ENCODE measurements at regions not wholly inside any gene's neighbourhood (a gene's known extent, or its start where the extent isn't known, plus 50 kb on each side); places are given as distances from the start of the nearest gene placed in this dataset.

DNA sequence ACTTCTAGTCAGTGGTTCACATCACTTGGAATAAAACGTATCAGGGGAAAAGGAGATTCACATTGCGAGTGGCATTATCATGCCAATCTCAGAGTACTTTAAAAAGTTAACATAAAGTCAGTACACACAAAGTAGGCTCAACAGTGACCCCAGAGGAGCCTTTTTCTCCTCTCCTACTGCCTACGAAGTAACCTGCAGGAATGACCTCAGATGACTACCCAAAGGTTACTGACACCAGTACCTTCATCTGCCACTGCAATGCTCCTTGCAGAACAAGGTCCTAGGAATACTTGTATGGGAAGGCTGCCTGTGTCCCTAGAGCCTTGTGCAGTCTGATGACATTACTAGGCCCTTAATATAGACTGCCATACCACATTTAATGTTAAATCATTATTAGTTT, 389.8 kb upstream of the LYPLAL1 start:
- H3K27me3 ChIP-seq (ENCODE audit: control insufficient read depth, insufficient read depth, low read length): no peaks in the 10 kb centered on the region
- H3K9ac ChIP-seq (ENCODE audit: low read length): no peak overlapping the region
- H3K36me3 ChIP-seq (ENCODE audit: control insufficient read depth, insufficient read depth, low read length): no peaks in the 10 kb centered on the region
- peaks cover 6% of the 10 kb centered on the region for H3K4me1 ChIP-seq (ENCODE audit: control insufficient read depth, insufficient read depth, low read length)
- H3K4me3 ChIP-seq (ENCODE audit: low read length): no peak overlapping the region
- H3K27ac ChIP-seq (ENCODE audit: low read depth, low read length): no peak overlapping the region

- no peak overlapping the region for H3K9ac ChIP-seq (ENCODE audit: low read length)
- H3K27me3 ChIP-seq (ENCODE audit: control insufficient read depth, insufficient read depth, low read length): no peaks in the 10 kb centered on the region
- H3K4me1 ChIP-seq (ENCODE audit: control insufficient read depth, insufficient read depth, low read length): peaks cover 6% of the 10 kb centered on the region
- H3K36me3 ChIP-seq (ENCODE audit: control insufficient read depth, insufficient read depth, low read length): no peaks in the 10 kb centered on the region
- no peak overlapping the region for H3K27ac ChIP-seq (ENCODE audit: low read depth, low read length)
- no peak overlapping the region for H3K4me3 ChIP-seq (ENCODE audit: low read length)
These were observed 387.8 kb upstream of the LYPLAL1 start for GRCh38 chr1:218785928-218786327.

DNA sequence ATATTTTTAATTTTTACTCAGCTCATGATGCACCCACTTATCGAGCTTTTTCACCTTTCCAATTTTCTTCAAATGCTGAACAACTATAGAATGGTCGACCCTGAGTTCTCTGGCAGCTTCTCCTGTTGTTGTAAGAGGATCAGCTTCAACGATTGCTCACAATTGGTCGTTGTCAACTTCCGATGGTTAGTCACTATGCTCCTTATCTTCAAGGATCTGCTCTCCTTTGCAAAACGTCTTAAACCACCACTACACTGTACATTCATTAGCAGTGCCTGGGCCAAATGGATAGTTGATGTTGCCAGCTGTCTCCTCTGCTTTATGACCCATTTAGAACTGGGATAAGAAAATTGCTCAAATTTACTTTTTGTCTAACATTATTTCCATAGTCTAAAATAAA, 385.9 kb upstream of the LYPLAL1 start:
- H3K27ac ChIP-seq (ENCODE audit: low read depth, low read length): no peak overlapping the region
- H3K27me3 ChIP-seq (ENCODE audit: control insufficient read depth, insufficient read depth, low read length): no peaks in the 10 kb centered on the region
- no peak overlapping the region for H3K9ac ChIP-seq (ENCODE audit: low read length)
- H3K4me3 ChIP-seq (ENCODE audit: low read length): no peak overlapping the region
- no peaks in the 10 kb centered on the region for H3K36me3 ChIP-seq (ENCODE audit: control insufficient read depth, insufficient read depth, low read length)
- peaks cover 6% of the 10 kb centered on the region for H3K4me1 ChIP-seq (ENCODE audit: control insufficient read depth, insufficient read depth, low read length)

DNA sequence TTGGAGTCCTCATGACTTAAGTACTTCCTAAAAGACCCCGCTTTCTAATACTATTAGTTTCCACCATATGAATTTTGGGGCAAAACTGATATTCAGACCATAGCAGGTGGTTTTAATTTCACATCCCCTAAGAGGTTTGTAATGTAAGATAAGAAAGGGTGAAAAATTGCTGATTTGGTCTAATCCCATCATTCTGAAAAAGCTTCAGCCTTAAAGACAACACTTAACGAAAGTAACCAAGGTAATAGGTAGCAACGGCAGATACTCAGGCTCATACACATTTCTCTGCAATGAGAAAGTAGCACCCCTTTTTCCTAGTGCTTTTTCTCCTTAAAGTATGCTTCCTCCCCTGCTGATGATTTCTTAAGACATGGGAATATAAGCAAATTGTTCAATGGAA, 376.9 kb upstream of the LYPLAL1 start:
- no peaks in the 10 kb centered on the region for H3K36me3 ChIP-seq (ENCODE audit: control insufficient read depth, insufficient read depth, low read length)
- H3K4me1 ChIP-seq (ENCODE audit: control insufficient read depth, insufficient read depth, low read length): no peaks in the 10 kb centered on the region
- H3K27me3 ChIP-seq (ENCODE audit: control insufficient read depth, insufficient read depth, low read length): no peaks in the 10 kb centered on the region
- no peak overlapping the region for H3K27ac ChIP-seq (ENCODE audit: low read depth, low read length)
- no peak overlapping the region for H3K4me3 ChIP-seq (ENCODE audit: low read length)
- no peak overlapping the region for H3K9ac ChIP-seq (ENCODE audit: low read length)

GRCh38 chr1:218802799-218803198, 370.9 kb upstream of the LYPLAL1 start:
- no peaks in the 10 kb centered on the region for H3K27me3 ChIP-seq (ENCODE audit: control insufficient read depth, insufficient read depth, low read length)
- no peaks in the 10 kb centered on the region for H3K36me3 ChIP-seq (ENCODE audit: control insufficient read depth, insufficient read depth, low read length)
- H3K4me3 ChIP-seq (ENCODE audit: low read length): no peak overlapping the region
- H3K27ac ChIP-seq (ENCODE audit: low read depth, low read length): no peak overlapping the region
- H3K4me1 ChIP-seq (ENCODE audit: control insufficient read depth, insufficient read depth, low read length): no peaks in the 10 kb centered on the region
- H3K9ac ChIP-seq (ENCODE audit: low read length): no peak overlapping the region

GRCh38 chr1:218803351-218803997, 370.2 kb upstream of the LYPLAL1 start:
- H3K9ac ChIP-seq (ENCODE audit: low read length): no peak overlapping the region

DNA sequence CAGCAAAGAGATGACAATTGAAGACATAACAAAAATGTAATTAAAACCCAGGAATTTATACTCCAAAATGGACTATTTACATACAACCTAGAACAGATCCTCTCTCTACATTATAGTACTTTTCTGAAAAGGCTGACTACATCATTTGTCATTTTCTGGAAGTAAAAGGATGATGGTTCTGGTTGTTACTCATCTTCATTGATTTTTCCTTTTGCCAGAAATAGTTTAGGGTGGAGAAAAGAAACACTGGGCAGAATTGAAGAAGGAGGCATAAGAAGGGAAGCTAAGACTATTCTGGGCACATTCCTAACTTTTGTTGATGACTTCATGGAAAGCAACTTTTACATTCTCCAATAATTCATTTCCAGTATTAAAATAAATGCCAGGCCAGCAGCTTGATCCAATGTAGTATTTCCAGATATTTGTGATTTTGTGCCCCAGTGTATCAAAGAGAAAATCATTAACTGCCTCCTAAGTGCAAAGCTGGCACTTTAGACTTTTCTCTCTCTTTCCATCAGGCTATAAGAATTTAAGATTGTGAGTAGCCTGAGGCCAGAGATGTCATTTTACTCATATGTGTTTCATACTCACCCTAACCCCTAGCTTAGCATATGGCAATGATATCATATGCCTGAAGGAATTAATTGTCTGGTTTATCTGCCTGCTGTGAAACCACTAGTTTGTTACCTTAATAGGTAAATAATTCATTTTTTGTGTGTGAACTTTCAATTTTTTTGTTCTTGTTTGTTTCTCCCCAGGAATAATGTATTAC, 369.5 kb upstream of the LYPLAL1 start:
- Histone ChIP-seq H3K36me3 (ENCODE audit: control insufficient read depth, insufficient read depth, low read length) (no peaks in the 10 kb centered on the region), H3K4me3 (ENCODE audit: low read length) (no peak overlapping the region), H3K27me3 (ENCODE audit: control insufficient read depth, insufficient read depth, low read length) (no peaks in the 10 kb centered on the region), H3K9ac (ENCODE audit: low read length) (no peak overlapping the region), H3K27ac (ENCODE audit: low read depth, low read length) (no peak overlapping the region), H3K4me1 (ENCODE audit: control insufficient read depth, insufficient read depth, low read length) (no peaks in the 10 kb centered on the region)

More at GRCh38 chr1:218803351-218803997, 370.2 kb upstream of the LYPLAL1 start:
- Histone ChIP-seq H3K4me3 (ENCODE audit: low read length) (no peak overlapping the region), H3K36me3 (ENCODE audit: control insufficient read depth, insufficient read depth, low read length) (no peaks in the 10 kb centered on the region), H3K27me3 (ENCODE audit: control insufficient read depth, insufficient read depth, low read length) (no peaks in the 10 kb centered on the region), H3K27ac (ENCODE audit: low read depth, low read length) (no peak overlapping the region), H3K4me1 (ENCODE audit: control insufficient read depth, insufficient read depth, low read length) (no peaks in the 10 kb centered on the region)

- no peak overlapping the region for H3K27ac ChIP-seq (ENCODE audit: low read depth, low read length)
- H3K4me3 ChIP-seq (ENCODE audit: low read length): no peak overlapping the region
- H3K4me1 ChIP-seq (ENCODE audit: control insufficient read depth, insufficient read depth, low read length): no peaks in the 10 kb centered on the region
- no peaks in the 10 kb centered on the region for H3K27me3 ChIP-seq (ENCODE audit: control insufficient read depth, insufficient read depth, low read length)
- no peak overlapping the region for H3K9ac ChIP-seq (ENCODE audit: low read length)
- no peaks in the 10 kb centered on the region for H3K36me3 ChIP-seq (ENCODE audit: control insufficient read depth, insufficient read depth, low read length)
These were observed 364.6 kb upstream of the LYPLAL1 start for GRCh38 chr1:218809061-218809460.

GRCh38 chr1:218809625-218810024, 364.1 kb upstream of the LYPLAL1 start:
- Histone ChIP-seq H3K4me3 (ENCODE audit: low read length) (no peak overlapping the region), H3K27me3 (ENCODE audit: control insufficient read depth, insufficient read depth, low read length) (no peaks in the 10 kb centered on the region), H3K27ac (ENCODE audit: low read depth, low read length) (no peak overlapping the region), H3K9ac (ENCODE audit: low read length) (no peak overlapping the region), H3K4me1 (ENCODE audit: control insufficient read depth, insufficient read depth, low read length) (no peaks in the 10 kb centered on the region), H3K36me3 (ENCODE audit: control insufficient read depth, insufficient read depth, low read length) (no peaks in the 10 kb centered on the region)

GRCh38 chr1:218810306-218810705, 363.4 kb upstream of the LYPLAL1 start:
- no peak overlapping the region for H3K27ac ChIP-seq (ENCODE audit: low read depth, low read length)

DNA sequence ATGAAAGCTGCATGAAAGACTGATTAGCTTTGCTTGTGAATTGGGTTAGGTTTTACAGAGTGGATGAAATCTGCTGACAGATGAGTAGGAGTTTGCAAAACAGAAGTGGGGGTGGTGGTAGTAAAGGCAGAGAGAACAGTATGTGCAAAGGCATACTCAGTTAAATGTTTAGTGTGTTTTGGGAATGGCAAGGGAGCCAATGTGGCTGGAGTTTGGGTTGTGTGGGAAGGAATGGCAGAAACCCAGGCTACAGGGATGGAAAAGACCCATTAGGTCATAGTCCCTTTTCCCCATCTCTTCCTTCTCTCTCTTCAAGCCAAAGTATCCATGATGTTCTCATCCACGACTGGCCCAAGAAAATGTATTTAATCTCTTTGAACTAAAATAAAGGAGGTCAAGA, 362.2 kb upstream of the LYPLAL1 start:
- H3K27ac ChIP-seq (ENCODE audit: low read depth, low read length): no peak overlapping the region
- no peak overlapping the region for H3K9ac ChIP-seq (ENCODE audit: low read length)
- no peak overlapping the region for H3K4me3 ChIP-seq (ENCODE audit: low read length)
- no peaks in the 10 kb centered on the region for H3K36me3 ChIP-seq (ENCODE audit: control insufficient read depth, insufficient read depth, low read length)
- no peaks in the 10 kb centered on the region for H3K27me3 ChIP-seq (ENCODE audit: control insufficient read depth, insufficient read depth, low read length)
- no peaks in the 10 kb centered on the region for H3K4me1 ChIP-seq (ENCODE audit: control insufficient read depth, insufficient read depth, low read length)

More at GRCh38 chr1:218810306-218810705, 363.4 kb upstream of the LYPLAL1 start:
- Histone ChIP-seq H3K4me3 (ENCODE audit: low read length) (no peak overlapping the region), H3K9ac (ENCODE audit: low read length) (no peak overlapping the region), H3K27me3 (ENCODE audit: control insufficient read depth, insufficient read depth, low read length) (no peaks in the 10 kb centered on the region), H3K4me1 (ENCODE audit: control insufficient read depth, insufficient read depth, low read length) (no peaks in the 10 kb centered on the region), H3K36me3 (ENCODE audit: control insufficient read depth, insufficient read depth, low read length) (no peaks in the 10 kb centered on the region)

- Histone ChIP-seq H3K36me3 (ENCODE audit: control insufficient read depth, insufficient read depth, low read length) (no peaks in the 10 kb centered on the region), H3K9ac (ENCODE audit: low read length) (no peak overlapping the region), H3K27me3 (ENCODE audit: control insufficient read depth, insufficient read depth, low read length) (no peaks in the 10 kb centered on the region), H3K4me1 (ENCODE audit: control insufficient read depth, insufficient read depth, low read length) (peaks cover under 1% of the 10 kb centered on the region), H3K27ac (ENCODE audit: low read depth, low read length) (no peak overlapping the region), H3K4me3 (ENCODE audit: low read length) (no peak overlapping the region)
These were observed 361.3 kb upstream of the LYPLAL1 start for GRCh38 chr1:218812360-218812759.

DNA sequence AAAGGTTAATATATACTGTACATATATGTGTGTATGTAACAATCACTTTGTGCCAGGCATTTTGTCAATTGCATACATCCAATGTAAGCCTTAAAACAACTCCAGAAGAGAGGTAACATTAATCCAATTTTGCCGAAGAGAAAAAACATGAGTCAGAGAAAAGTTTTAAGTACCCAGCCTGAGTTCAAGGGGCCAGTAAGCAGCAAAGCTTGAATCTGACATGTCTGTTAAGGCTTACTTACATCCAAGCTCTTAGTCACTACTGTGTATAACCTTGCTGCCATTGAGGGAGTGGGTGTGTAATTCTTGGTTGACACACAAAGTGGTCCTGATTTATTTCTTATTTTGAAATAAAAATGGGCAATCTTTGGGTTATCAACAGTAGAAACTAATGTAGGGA, 360.4 kb upstream of the LYPLAL1 start:
- no peaks in the 10 kb centered on the region for H3K27me3 ChIP-seq (ENCODE audit: control insufficient read depth, insufficient read depth, low read length)
- no peak overlapping the region for H3K9ac ChIP-seq (ENCODE audit: low read length)
- no peaks in the 10 kb centered on the region for H3K36me3 ChIP-seq (ENCODE audit: control insufficient read depth, insufficient read depth, low read length)
- H3K4me1 ChIP-seq (ENCODE audit: control insufficient read depth, insufficient read depth, low read length): peaks cover 2% of the 10 kb centered on the region
- H3K27ac ChIP-seq (ENCODE audit: low read depth, low read length): no peak overlapping the region
- no peak overlapping the region for H3K4me3 ChIP-seq (ENCODE audit: low read length)

All from rectal smooth muscle tissue (tissue), 1 donor.